DOHH2 (cell line): ENCODE measurements at regions not wholly inside any gene's neighbourhood (a gene's known extent, or its start where the extent isn't known, plus 50 kb on each side); places are given as distances from the start of the nearest gene placed in this dataset.

Experiments
- H3F3A ChIP-seq: fragments of 200-600 bp; sonication (generic), shearing (Covaris generic); 2 replicates; pipeline ENCODE4 v1.6.0; 2016; ENCODE audit warnings: antibody characterized with exemption, mild to moderate bottlenecking; ENCODE audit not compliant: control insufficient read depth, insufficient read depth
- H3K27ac ChIP-seq: fragments of 200-600 bp; sonication (generic); 2 replicates; pipeline ENCODE4 v1.5.1; 2014; ENCODE audit warnings: low read depth, mild to moderate bottlenecking, low read length, moderate library complexity
- H3K27me3 ChIP-seq: fragments of 200-600 bp; sonication (generic); 2 replicates; pipeline ENCODE4 v1.6.1; 2014; ENCODE audit warnings: mild to moderate bottlenecking, low read length, mixed read lengths; ENCODE audit not compliant: control insufficient read depth
- H3K36me3 ChIP-seq: fragments of 200-600 bp; sonication (generic); 2 replicates; pipeline ENCODE4 v1.6.1; 2014; ENCODE audit warnings: mild to moderate bottlenecking, low read length, moderate library complexity, mixed read lengths; ENCODE audit not compliant: control insufficient read depth
- H3K4me1 ChIP-seq: fragments of 200-600 bp; sonication (generic); 2 replicates; pipeline ENCODE4 v1.6.1; 2014; ENCODE audit warnings: mild to moderate bottlenecking, low read length, mixed read lengths; ENCODE audit not compliant: control insufficient read depth
- H3K4me2 ChIP-seq: fragments of 200-600 bp; sonication (generic); 2 replicates; pipeline ENCODE4 v1.6.0; 2014; ENCODE audit warnings: mild to moderate bottlenecking, low read length, moderate library complexity
- H3K4me3 ChIP-seq: fragments of 200-600 bp; sonication (generic); 2 replicates; pipeline ENCODE4 v1.5.1; 2014; ENCODE audit warnings: mild to moderate bottlenecking, low read length, mixed read lengths
- H3K79me2 ChIP-seq: fragments of 200-600 bp; sonication (generic); 2 replicates; pipeline ENCODE4 v1.6.1; 2014; ENCODE audit warnings: mild to moderate bottlenecking, low read length, mixed read lengths; ENCODE audit not compliant: control insufficient read depth
- H3K9me2 ChIP-seq: fragments of 200-600 bp; sonication (generic); replicated peaks from 2 replicates; pipeline ENCODE4 v1.6.1; 2014; ENCODE audit warnings: mild to moderate bottlenecking, low read length, mixed read lengths; ENCODE audit not compliant: control insufficient read depth
- H3K9me3 ChIP-seq: fragments of 200-600 bp; sonication (generic); 2 replicates; pipeline ENCODE4 v1.6.1; 2014; ENCODE audit warnings: antibody characterized with exemption, low read length, mixed read lengths; ENCODE audit not compliant: control insufficient read depth, insufficient read depth
- H4K20me1 ChIP-seq: fragments of 200-600 bp; sonication (generic); 2 replicates; pipeline ENCODE4 v1.6.0; 2014; ENCODE audit warnings: low read depth, mild to moderate bottlenecking, antibody characterized with exemption, low read length, moderate library complexity; ENCODE audit not compliant: control insufficient read depth, insufficient read depth
- EZH2phosphoT487 ChIP-seq: fragments of 200-600 bp; sonication (generic); IDR thresholded peaks from 2 replicates; pipeline ENCODE4 v1.6.1; 2017; ENCODE audit warnings: borderline replicate concordance, mild to moderate bottlenecking, antibody characterized with exemption, low read length, moderate library complexity, mixed read lengths
- TF ChIP-seq, protein P1 (sequence below): fragments of 200-600 bp; sonication (generic); IDR thresholded peaks from one replicate; pipeline ENCODE4 v1.5.1; 2014; ENCODE audit warnings: antibody characterized with exemption, mild to moderate bottlenecking, low read depth, low read length; ENCODE audit not compliant: poor library complexity, severe bottlenecking

DNA sequence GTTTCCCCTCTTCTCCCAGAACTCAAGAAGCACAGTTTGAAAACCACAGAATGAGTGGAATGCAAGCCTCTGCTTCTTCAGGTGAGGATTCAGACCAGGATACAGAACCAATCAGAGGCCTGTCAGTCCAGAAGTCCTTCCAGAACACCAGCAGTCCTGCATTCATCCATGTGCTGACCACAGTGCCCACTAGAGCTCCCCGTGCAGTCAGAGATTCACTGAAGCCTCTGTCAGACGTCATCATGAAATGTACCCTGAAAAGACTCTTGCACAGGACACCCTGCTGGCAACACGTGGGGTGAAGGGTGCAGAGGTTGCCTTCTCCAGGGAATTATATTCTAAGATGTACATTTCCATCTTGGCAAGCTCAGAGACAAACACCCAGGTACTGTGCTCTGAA, 75.9 kb upstream of the LSM6 start:
- H3K9me2 ChIP-seq = no peaks in the 10 kb centered on the region
- no peaks in the 10 kb centered on the region for H3K27me3 ChIP-seq
- H3K79me2 ChIP-seq = no peaks in the 10 kb centered on the region
- no peaks in the 10 kb centered on the region for H3K9me3 ChIP-seq
- H3K4me3 ChIP-seq = no peak overlapping the region
- H3K4me1 ChIP-seq = peaks cover 11% of the 10 kb centered on the region
- no peak overlapping the region for H3K4me2 ChIP-seq
- H4K20me1 ChIP-seq = no peaks in the 10 kb centered on the region
- TF ChIP-seq, protein P1, sequence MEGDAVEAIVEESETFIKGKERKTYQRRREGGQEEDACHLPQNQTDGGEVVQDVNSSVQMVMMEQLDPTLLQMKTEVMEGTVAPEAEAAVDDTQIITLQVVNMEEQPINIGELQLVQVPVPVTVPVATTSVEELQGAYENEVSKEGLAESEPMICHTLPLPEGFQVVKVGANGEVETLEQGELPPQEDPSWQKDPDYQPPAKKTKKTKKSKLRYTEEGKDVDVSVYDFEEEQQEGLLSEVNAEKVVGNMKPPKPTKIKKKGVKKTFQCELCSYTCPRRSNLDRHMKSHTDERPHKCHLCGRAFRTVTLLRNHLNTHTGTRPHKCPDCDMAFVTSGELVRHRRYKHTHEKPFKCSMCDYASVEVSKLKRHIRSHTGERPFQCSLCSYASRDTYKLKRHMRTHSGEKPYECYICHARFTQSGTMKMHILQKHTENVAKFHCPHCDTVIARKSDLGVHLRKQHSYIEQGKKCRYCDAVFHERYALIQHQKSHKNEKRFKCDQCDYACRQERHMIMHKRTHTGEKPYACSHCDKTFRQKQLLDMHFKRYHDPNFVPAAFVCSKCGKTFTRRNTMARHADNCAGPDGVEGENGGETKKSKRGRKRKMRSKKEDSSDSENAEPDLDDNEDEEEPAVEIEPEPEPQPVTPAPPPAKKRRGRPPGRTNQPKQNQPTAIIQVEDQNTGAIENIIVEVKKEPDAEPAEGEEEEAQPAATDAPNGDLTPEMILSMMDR = no peak
- TF ChIP-seq EZH2phosphoT487 = no peak
- H3F3A ChIP-seq = no peaks in the 10 kb centered on the region
- no peak overlapping the region for H3K27ac ChIP-seq
- no peaks in the 10 kb centered on the region for H3K36me3 ChIP-seq

DNA sequence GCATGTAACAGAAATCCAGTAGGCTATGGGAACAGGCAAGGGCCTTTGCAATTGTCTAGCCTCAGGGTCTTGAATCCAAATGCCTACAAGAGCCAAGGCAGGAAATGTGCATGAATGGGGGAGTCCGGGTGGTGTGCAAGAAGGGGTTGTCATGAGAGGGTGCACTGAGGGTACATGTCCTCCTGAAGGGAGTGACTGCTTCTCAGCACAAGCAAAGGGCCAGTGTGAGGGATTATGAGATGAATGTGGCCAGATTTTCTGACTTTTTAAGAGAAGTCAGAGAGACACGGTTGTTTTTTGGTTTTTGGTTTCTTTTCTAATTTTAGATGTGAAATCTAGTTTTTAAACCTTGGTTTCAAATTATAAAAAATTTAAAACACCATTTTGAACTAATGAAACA, 76.5 kb upstream of the LSM6 start:
- no peaks in the 10 kb centered on the region for H3K79me2 ChIP-seq
- TF ChIP-seq, protein P1 = no peak
- TF ChIP-seq EZH2phosphoT487 = no peak

DNA sequence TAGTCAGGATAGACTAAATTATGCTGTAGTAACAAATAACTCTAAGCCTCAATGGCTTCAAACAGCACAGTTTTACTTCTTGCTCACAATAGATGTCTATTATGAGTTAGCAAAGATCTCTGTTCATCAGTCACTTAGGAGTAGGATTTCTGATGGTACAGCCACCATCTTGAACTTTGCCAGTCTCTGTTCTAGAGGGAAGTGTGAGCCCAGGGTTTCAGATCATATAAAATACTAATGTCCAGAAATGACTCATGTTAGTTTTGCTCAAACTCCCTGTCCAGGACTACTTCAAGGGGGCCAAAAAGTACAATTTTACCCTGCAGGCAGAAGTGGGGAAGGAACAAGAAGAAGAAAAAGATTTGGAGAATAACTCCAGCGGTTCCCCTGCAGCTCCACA, 77.1 kb upstream of the LSM6 start:
- Histone ChIP-seq H3K79me2 (no peaks in the 10 kb centered on the region), H3K4me3 (no peak overlapping the region)

More for the DNA sequence above, 76.5 kb upstream of the LSM6 start:
- no peak overlapping the region for H3K4me2 ChIP-seq
- no peaks in the 10 kb centered on the region for H3K9me2 ChIP-seq
- H3K4me1 ChIP-seq = peaks cover 11% of the 10 kb centered on the region
- H3K36me3 ChIP-seq = no peaks in the 10 kb centered on the region
- no peaks in the 10 kb centered on the region for H4K20me1 ChIP-seq
- no peaks in the 10 kb centered on the region for H3K9me3 ChIP-seq
- no peaks in the 10 kb centered on the region for H3F3A ChIP-seq
- H3K27me3 ChIP-seq = no peaks in the 10 kb centered on the region
- no peak overlapping the region for H3K27ac ChIP-seq
- H3K4me3 ChIP-seq = no peak overlapping the region

More for the DNA sequence above, 77.1 kb upstream of the LSM6 start:
- Histone ChIP-seq H3F3A (no peaks in the 10 kb centered on the region), H3K9me2 (no peaks in the 10 kb centered on the region), H3K4me1 (peaks cover 11% of the 10 kb centered on the region), H3K27me3 (no peaks in the 10 kb centered on the region), H3K36me3 (no peaks in the 10 kb centered on the region), H4K20me1 (no peaks in the 10 kb centered on the region), H3K9me3 (no peaks in the 10 kb centered on the region), H3K4me2 (no peak overlapping the region), H3K27ac (no peak overlapping the region)
- TF ChIP-seq, protein P1 = no peak
- no peak for TF ChIP-seq EZH2phosphoT487
